Occipital lobe (tissue), 1 donor: ENCODE measurements at regions not wholly inside any gene's neighbourhood (a gene's known extent, or its start where the extent isn't known, plus 50 kb on each side); places are given as distances from the start of the nearest gene placed in this dataset.

Experiments
- DNase-seq: peaks from one replicate; lab custom pipeline; 2025; lab: John Stamatoyannopoulos, UW

DNA sequence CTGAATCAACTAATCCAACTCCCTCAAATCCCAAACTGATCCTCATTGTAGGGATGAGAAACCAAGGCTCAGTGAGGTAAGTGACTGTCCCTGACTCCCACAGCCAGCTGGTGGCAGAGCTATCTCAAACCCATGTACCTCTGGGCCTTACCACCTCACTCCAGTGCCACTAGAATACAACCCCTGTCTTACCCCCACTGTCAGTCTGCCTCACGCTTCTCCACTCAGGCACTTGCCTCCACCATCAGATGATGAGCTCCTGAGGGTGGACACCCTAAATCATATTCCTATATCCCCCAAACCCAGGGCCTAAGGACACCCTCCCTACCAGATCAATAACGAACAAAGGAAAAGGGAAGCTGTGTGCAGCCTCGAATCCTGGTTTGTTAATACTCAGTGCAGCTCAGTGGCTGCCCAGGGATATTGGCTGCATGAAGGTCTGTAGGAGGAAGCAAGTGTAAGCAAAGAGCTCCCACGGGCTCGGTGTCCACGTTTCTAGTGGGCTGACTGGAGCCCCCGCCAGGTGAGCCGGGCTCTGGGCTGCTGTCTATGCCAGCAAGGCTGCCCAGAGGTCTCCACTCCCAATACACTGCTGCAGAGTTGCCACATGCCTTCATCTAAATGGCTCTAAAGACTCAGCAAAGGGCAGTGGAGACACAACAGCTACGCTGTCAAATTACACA, 533.4 kb downstream of the MATN1 start:
- DNase-seq: no peak

DNA sequence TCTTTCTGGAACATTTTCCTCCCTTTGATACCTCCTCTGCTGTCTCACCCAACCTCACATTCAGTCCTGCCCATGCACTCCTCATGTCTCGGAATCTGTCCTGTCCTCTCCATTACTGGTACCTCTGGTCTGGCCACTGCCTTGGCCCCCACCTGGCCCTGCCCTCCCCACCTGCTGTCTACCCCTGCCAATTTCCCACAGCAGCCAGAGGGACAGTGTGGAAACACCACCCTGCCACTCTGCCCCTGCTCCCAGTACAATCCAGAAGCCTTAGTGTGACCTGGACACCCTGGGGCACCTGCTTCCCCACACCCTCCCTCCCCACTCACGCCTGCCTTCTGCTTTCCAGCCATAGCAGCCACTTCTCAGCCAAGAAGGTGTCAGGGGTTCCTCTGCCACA, 534.4 kb downstream of the MATN1 start:
- no peak for DNase-seq

- no peak for DNase-seq
These were observed 535.1 kb downstream of the MATN1 start for GRCh38 chr1:30188329-30188728.

DNA sequence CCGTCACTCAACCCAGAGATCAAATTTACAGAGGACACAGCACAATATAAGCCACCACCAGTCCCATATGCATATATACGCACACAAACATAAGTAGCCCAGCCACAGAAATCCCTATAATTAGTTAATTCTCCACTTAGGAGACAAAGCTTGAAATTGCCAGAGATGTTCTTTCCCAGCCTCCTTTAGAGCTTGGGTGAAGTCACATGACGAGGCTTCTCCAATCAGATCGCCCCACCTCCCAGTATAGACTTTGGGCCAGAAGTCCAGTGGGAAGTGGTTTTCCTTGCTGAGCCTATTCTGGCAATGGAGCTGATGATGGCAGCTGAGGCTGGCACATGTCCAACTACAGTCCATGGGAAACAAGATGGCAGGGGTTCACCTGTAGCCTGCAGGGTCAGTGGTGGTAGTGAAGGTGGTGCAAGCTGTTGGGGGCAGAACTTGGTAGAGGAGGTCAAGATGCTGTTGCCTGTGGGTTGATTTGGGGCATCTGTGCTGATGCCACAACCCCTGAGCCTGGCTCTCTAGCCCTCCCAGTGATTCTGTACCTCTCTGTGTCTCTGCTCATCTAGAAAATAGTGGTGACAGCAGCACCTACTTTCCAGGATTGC, 535.9 kb downstream of the MATN1 start:
- no peak for DNase-seq

GRCh38 chr1:30186586-30186985, 536.8 kb downstream of the MATN1 start:
- no peak for DNase-seq

GRCh38 chr1:30185809-30186208, 537.6 kb downstream of the MATN1 start:
- no peak for DNase-seq

DNA sequence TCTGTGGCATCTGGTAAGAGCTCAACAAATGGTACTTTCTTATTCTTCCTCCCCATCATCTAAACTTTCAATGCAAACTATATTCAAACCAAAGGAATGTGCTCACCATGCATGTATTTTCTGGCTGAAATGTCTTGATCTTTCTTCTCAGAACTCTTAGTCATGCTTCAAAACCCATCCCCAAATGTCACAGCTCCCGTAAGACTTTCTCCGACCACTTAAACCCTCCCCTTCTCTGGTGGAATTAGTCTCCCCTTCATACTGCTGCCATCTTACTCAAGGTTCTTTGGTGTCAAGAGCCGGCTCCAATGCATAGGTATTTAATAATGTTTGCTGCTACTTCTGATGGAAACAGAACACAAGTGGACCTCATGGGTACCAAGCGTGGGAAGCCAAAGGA, 538.1 kb downstream of the MATN1 start:
- DNase-seq: no peak

- DNase-seq: no peak
These were observed 538.8 kb downstream of the MATN1 start for GRCh38 chr1:30184393-30185141.

DNA sequence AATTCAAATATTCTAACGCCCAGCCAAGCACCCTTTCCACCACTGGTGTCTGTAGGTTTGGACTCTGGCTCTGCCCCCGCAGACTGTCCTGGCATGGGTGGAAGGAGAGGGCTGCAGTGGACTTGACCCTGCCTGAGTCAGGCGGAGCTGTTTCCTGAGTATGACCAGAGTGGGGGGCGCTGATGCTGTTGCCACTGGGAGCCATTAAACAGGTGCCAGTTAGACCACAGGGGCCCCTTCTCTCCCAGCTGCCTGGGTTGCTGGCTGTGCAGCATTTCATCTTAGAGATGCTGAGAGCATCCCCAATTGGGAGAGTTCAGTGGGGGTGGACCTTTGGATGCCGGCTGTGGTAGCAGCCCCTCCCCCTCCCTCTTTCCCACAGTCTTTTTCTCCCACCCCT, 539.5 kb downstream of the MATN1 start:
- DNase-seq: no peak

DNA sequence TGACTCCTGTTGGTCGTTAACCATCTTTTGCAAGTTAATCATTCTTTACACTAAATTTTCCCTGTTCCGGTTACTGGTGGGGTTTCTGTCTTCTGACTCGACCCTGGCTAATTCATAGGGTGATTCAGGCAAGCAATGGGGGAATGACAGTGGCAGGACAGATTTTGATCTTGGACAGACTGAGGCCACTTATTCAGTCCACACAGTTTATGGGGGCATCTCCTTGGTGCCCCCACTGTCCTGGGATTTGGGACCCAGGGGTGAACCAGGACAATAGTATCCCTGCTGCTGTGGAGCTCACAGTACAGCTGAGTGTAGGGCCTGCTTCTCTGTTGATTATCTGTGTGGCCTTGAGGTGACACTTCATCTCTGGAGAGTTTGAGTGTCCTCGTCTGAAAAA, 540.4 kb downstream of the MATN1 start:
- DNase-seq: no peak

- DNase-seq: no peak
These were observed 543.3 kb downstream of the MATN1 start for GRCh38 chr1:30179942-30180543.

- DNase-seq: no peak
These were observed 546.9 kb downstream of the MATN1 start for GRCh38 chr1:30176477-30176876.

DNA sequence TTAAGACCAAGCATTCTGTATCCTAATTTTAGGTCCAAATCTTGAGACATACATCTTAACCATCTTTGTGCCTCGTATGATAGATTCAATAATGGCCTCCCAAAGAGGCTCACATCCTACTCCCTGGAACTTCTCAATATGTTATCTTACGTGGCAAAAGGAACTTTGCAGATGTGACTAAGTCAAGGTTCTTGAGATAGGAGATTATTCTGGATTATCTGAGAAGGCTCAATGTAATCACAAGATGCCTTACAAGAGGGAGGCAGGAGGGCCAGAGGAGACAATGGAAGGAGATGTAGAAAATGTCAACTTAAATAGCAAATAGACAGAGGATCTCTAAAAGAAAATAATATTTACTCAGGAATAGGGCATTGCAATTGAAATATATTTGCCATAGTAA, 548.9 kb downstream of the MATN1 start:
- DNase-seq: no peak

GRCh38 chr1:30173560-30173959, 549.8 kb downstream of the MATN1 start:
- DNase-seq: no peak

DNA sequence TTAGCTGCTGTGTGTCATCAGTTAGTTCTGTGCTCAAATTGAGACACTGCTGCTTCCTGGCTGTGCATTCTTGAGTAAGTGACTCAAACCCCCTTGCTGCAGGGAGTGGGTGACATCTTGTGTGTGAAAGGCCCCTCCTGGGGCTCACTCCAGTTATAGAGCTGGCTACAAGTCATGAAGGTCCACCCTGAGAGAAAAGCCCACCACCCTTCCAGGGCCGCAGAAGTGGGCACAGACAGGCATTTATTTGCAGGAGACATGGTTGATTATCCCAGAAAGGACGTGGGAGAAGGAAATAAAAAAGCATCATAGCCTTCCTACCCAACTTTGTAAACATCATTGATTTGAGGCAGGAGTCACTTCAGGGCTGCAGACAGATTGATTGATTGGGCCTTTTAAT, 550.6 kb downstream of the MATN1 start:
- no peak for DNase-seq

DNA sequence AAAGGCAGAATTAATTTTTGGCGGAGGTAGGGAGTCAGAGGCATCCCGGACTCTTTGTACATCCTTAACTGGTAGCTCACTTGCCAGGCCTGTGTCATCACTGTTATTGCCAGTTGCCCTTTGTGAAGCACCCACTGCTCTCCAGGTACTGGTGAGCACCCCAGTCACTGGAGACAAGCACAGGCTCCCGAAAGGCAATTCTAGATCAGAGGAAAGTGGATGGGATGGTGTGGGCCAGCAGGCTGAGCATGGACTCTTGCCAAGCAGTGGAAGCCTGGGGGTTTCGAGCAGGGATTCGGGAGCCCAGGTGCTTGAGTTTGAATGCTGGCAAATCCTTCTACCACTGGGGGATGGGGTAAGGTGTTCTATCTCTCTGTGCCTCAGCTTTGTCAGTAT, 551.1 kb downstream of the MATN1 start:
- DNase-seq: no peak

DNA sequence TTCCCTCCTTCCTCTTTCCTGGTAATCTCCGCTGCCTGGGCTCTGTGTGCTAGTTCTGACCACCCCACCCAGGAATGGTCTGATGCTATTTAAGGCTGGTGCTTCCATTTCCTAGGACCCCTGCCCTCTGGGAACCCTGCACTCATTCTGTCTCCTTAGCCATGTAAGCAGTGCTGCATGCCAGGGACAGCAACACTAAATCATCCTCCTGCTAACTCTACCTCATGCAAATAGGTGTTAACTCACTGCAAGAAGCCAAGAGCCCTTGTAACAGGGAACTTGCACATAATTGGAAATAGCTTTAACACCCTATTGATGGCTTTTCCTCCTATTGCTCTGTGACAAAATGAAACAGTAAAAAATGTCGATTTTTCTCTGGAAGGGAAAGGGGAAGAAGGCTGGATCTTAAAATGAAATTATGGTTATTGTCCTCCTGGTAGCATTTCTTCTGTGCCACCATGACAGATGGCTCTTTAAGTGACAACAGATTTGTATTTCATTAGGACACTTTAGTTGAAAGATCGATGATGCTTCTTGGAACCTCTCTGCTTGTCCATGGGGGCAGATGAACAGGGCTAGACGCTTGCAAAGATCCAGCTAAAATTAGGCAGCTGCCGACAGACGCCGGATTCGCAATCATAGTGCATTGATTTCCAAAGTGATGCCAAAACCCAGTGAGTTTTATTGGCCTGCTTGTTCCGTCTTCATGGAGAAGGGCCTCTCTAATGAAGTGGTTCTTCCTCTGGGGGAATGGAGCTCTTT, 551.7 kb downstream of the MATN1 start:
- DNase-seq: no peak

- DNase-seq: no peak
These were observed 554.1 kb downstream of the MATN1 start for GRCh38 chr1:30169269-30169668.

DNA sequence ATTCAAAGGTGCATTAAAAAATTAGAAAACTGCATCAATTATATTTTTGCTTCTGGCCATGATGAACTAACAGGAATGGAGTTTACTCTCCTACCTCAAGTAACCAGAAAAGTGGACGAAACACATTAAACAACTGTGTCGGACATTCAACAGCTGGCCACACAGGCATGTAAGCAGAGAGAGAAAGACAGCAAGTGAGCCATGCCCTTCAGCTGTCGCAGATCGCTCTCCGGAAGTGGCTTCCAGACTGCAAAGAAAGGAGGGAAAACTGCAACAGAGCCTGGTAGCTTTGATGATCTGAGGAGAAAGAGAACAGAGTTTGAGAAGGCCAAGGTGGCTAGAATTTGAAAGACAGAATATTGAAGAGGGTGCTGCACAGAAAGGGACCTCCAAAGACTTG, 557.2 kb downstream of the MATN1 start:
- DNase-seq: no peak

GRCh38 chr1:30165116-30165515, 558.3 kb downstream of the MATN1 start:
- DNase-seq: no peak

DNA sequence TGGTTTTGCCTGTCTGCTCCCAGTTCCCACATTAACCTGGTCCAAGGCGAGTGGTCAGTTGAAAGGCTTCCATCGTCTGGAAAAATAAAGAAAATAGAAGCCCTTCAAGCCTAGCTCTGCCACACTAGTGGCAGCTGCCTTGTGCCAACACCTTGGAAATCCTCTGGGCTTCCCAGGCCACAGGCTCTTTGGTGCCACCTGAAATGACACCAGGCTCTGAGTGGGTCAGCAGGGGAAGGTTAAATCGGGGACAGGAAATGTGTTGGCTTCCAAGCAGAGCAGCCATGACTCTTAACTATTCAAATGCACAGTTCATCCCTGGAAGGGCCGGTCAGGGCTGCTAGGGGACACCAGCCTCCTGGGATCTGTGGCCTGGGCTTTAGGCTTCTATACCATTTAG, 558.7 kb downstream of the MATN1 start:
- DNase-seq: no peak

DNA sequence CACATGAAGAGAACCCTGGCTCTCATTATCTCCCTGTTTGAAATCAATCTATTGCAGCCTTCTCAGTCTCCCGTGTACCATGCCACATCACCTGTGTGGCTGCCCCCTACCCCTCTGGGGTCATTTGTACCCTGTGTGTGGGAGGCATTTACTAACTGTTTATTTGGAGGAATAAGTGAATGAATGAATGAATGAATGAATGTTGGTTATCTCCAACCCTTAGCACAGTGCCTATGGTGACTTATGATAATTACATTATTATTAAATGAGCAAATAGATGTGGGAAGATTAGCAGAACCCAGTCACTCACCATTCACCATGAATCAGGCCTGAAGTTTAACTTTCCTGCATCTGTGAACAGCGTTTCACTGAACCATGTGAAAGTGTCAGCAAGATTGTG, 560.8 kb downstream of the MATN1 start:
- no peak for DNase-seq
